Vagina (tissue), 2 donors: ENCODE measurements at regions not wholly inside any gene's neighbourhood (a gene's known extent, or its start where the extent isn't known, plus 50 kb on each side); places are given as distances from the start of the nearest gene placed in this dataset.

Experiments used
- CTCF ChIP-seq, 3 experiments: fragments of 450-650 bp in 2 of 3; fragments of 200-600 bp in 1 of 3; sonication (generic) in 1 of 3; IDR thresholded peaks; one replicate each; pipeline ENCODE4 v1.5.1; 2017 to 2019; ENCODE audit warnings: antibody characterized with exemption in 3 of 3, mild to moderate bottlenecking in 2 of 3, moderate library complexity in 2 of 3
- POLR2A ChIP-seq, 2 donors: fragments of 450-650 bp; IDR thresholded peaks; one replicate each; pipeline ENCODE4 v1.6.1; 2017; ENCODE audit warnings: antibody characterized with exemption in 2 of 2, mild to moderate bottlenecking in 2 of 2, moderate library complexity in 2 of 2
- POLR2AphosphoS5 ChIP-seq, 2 donors: sonication (generic); formaldehyde crosslinking; IDR thresholded peaks; one replicate each; pipeline ENCODE4 v1.9.0; 2017; ENCODE audit warnings: antibody characterized with exemption in 2 of 2, mild to moderate bottlenecking in 2 of 2, low read depth in 1 of 2; ENCODE audit not compliant: insufficient read depth in 1 of 2

DNA sequence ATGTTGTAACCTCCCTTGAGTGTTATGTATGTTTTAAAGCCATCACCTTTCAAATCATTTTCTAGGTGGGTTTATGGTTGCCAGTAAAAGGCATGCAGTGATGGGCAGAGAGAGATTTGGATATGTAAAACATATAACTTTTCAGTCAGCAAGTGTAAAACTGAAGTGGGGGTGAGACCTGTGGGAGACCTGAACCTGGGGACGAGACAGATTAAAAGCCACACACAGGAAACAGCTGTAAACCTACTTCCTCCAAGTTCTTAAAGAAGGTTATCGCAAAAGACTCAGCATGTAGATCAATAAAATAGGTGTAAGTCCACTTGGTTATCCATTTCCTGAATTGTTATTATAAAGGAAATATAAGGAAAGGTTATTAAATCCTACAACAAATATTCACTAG, 76.6 kb downstream of the YIPF5 start:
- TF ChIP-seq CTCF (IDR thresholded peaks at IDR 0.05), result no peak
- TF ChIP-seq POLR2AphosphoS5 (IDR thresholded peaks at IDR 0.05; ENCODE audit: insufficient read depth in 1 of 2, low read depth in 1 of 2), result no peak
- no peak for TF ChIP-seq POLR2A (IDR thresholded peaks at IDR 0.05)
